Activated naive CD4-positive, alpha-beta T cell treated with anti-CD3 and anti-CD28 coated beads, Interleukin-2, amount 10 ng/mL, durations not matched to agents 7 days and 5 days (primary cell): ENCODE measurements at regions not wholly inside any gene's neighbourhood (a gene's known extent, or its start where the extent isn't known, plus 50 kb on each side); places are given as distances from the start of the nearest gene placed in this dataset.
"Not testable (repeated sequence)": the region's sequence is repeated elsewhere in the genome, so short reads cannot be mapped to it uniquely, and the experiment has no call there.

Experiments used
- CTCF ChIA-PET: fragments of 350-600 bp; sonication (Branson Sonifier 250); formaldehyde crosslinking; loops from one replicate; lab custom pipeline; 2021; ENCODE audit warnings: antibody characterized with exemption; lab: Charles Lee
- DNase-seq: peaks from one replicate; pipeline ENCODE4 v3.0.0-alpha.2; 2020
- H3K27ac Mint-ChIP-seq: one replicate; pipeline ENCODE4 v1.8.0; 2021; ENCODE audit warnings: mild to moderate bottlenecking, moderate library complexity, mixed read lengths
- H3K27me3 Mint-ChIP-seq: one replicate; pipeline ENCODE4 v1.8.0; 2021; ENCODE audit warnings: mild to moderate bottlenecking, mixed read lengths
- H3K36me3 Mint-ChIP-seq: one replicate; pipeline ENCODE4 v1.8.0; 2021; ENCODE audit warnings: mixed read lengths
- H3K4me1 Mint-ChIP-seq: one replicate; pipeline ENCODE4 v1.8.0; 2021; ENCODE audit warnings: mixed read lengths
- H3K4me3 Mint-ChIP-seq: one replicate; pipeline ENCODE4 v1.8.0; 2021; ENCODE audit warnings: mild to moderate bottlenecking, moderate library complexity, mixed read lengths
- H3K9me3 Mint-ChIP-seq: one replicate; pipeline ENCODE4 v1.8.0; 2021; ENCODE audit warnings: mixed read lengths

DNA sequence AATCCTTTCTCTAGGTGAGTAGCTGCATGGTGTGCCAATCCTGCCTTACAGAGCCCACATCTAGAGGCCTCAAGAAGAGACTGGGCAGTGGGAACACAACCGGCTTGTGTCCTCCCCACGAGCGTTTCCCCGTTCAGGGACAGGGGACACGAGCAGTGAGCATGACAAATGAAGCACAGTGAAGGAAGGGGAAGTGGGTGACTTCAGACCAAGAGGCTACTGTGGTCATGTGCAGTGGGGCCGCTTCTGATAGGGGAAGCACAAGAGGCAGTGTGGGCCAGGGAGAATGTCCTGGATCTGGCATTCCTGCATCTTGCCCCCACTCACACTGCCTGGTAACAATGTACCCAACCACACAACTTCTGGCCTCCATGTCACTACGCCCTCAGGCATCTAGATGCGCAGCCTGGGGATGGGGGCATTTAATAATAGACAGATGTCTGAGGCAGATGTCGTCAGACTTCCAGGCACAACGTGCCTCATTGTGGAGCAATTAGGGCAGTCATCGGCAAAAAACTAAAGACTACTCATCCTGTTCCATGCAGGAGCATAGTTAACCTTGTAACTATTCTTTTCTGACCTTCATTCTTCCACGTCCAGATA is 155.6 kb upstream of the NBPF11 start:
- Mint-ChIP-seq H3K4me3 (no peak overlapping the region), H3K36me3 (peaks cover 3% of the 10 kb centered on the region), H3K4me1 (peaks cover 43% of the 10 kb centered on the region), H3K9me3 (peaks cover 10% of the 10 kb centered on the region), H3K27ac (no peak overlapping the region), H3K27me3 (peaks cover 75% of the 10 kb centered on the region)
- CTCF ChIA-PET = no interaction called here
- DNase-seq = no peak

DNA sequence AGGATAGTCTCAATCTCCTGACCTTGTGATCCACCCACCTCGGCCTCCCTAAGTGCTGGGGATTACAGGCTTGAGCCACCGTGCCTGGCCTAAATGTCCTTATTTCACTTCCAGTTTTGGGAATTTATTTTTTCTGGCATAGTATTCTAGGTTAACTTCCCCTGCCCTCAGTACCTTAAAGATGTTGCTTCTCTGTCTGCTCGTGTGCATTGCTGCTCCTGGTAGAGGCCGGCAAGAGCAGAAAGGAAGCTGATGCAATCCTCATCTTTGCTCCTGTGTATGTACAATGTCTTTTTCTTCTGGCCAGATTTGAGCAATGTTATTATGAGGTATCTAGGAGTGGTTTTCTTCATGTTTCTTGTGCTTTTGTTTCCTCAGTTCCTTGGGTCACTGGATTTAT is 152.9 kb upstream of the NBPF11 start:
- H3K27ac Mint-ChIP-seq = peak overlapping the region; percentile 25
- H3K36me3 Mint-ChIP-seq, CTCF ChIA-PET, H3K9me3 Mint-ChIP-seq, DNase-seq: not testable (repeated sequence)
- H3K4me1 Mint-ChIP-seq = peaks cover 28% of the 10 kb centered on the region
- H3K4me3 Mint-ChIP-seq = peak overlapping the region; percentile 11
- H3K27me3 Mint-ChIP-seq = peaks cover 58% of the 10 kb centered on the region

DNA sequence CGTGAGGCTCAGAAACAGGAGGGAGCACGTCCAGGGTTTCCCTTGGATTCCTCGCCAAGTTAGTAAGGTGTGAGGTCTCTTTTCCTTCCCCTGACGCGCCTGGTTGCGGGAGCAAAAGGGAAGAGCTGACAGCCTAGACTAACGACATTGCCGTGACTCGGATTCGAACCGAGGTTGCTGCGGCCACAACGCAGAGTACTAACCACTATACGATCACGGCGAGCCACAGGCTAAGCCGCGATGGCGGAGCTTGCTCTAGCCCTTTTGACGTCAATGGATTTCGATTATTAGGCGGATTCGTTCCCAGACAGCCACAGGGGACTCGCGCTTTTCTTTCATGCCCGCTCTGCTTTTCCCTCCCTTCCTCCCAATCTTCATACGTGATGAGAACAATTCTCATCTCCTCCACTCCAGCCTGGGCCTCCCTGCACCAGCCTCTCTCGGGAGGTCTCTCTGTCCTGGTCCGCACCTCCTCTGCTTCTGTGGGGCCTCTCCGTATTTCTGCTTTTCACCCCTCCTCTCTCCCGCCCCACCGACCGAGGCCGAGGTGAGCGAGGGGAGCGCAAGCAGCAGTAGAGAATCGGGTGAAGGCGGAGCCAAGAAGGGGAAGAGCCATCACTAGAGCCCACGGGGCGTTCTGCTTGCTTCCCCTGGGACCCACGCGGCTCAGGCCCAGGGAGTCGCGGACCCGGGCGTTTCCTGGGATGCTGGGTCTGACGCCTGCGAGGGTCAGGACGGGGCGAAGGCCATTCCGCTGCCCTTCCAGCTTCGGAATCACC is 150.7 kb upstream of the NBPF11 start:
- peaks cover 40% of the 10 kb centered on the region for H3K27me3 Mint-ChIP-seq
- DNase-seq = peak; percentile 28
- CTCF ChIA-PET = interaction anchor here (0.6 to 1.0 kb wide), 2 partner anchors 30 to 70 kb away, joined by 3 to 4 read pairs; no protein-coding TSS in a partner anchor
- not testable (repeated sequence) for H3K9me3 Mint-ChIP-seq, H3K27ac Mint-ChIP-seq, H3K36me3 Mint-ChIP-seq
- H3K4me1 Mint-ChIP-seq = peaks cover 28% of the 10 kb centered on the region
- H3K4me3 Mint-ChIP-seq = peak overlapping the region; percentile 52

DNA sequence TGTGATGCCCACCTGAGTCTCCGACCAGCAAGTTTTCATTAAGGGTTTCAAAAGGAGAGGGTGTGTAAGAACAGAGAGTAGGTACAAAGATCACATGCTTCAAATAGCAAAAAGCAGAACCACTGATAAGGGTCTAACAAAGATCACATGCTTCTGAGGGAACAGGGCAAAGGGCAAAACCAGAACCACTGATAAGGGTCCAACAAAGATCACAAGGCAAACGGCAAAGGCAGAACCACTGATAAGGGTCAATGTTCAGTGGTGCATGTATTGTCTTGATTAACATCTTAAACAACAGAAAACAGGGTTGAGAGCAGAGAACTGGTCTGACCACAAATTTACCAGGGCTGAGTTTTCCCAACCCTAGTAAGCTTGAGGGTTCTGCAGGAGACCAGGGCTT is 145.8 kb upstream of the NBPF11 start:
- H3K4me3 Mint-ChIP-seq, H3K36me3 Mint-ChIP-seq, DNase-seq, H3K9me3 Mint-ChIP-seq, H3K27ac Mint-ChIP-seq, H3K4me1 Mint-ChIP-seq, CTCF ChIA-PET: not testable (repeated sequence)
- peaks cover 21% of the 10 kb centered on the region for H3K27me3 Mint-ChIP-seq

DNA sequence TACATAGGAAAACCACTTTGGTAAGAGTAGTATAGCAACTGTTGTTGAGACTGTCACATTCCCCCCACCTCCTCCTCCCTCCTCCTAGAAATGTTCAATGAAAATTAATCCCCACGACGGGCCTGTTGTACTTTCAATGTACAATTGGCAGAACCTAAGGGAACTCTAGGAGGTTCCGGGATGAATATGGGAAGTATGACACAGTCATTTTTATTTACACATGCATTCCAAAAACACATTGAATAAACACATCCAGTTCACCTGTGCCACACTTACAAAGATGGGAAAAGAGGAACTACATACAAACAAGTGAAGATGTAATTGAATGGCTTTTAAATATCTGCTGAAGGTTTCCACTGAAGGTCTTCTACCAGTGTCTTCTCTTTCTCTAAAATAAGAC is 144.4 kb upstream of the NBPF11 start:
- no peaks in the 10 kb centered on the region for H3K36me3 Mint-ChIP-seq
- H3K27me3 Mint-ChIP-seq = peaks cover 21% of the 10 kb centered on the region
- peaks cover 3% of the 10 kb centered on the region for H3K9me3 Mint-ChIP-seq
- CTCF ChIA-PET = no interaction called here
- no peak for DNase-seq
- H3K4me1 Mint-ChIP-seq = no peaks in the 10 kb centered on the region
- no peak overlapping the region for H3K27ac Mint-ChIP-seq
- no peak overlapping the region for H3K4me3 Mint-ChIP-seq

DNA sequence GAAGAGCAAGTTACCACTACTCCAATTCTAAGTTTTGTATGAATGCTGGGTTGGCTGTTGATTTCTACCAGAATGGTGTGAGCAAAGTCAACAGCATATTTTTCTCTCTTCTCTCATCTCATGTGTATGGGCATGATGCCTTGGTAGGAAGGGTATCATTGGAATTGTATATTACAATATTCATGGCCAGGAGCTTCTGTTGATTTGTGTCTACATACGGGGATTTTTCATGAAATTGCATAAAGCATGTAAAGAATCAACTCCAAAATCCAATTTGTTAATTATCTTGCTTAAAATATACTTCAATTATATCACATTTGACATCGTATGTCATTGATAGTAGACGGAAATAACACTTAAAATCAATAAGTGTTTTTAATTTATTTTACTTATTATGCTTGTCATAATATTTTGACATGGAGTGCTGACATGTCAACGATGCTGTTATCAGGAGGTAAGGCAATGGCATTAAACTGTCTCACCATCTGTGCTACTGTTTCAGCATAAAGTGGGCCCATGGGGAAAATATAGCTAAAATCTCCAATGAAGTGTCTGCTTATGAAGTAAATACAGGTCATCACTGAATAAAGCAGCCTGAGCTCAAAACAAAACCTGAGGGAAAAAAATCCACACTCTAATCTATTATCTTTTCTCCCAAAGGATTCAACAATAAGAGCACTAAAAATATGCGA is 142.2 kb upstream of the NBPF11 start:
- H3K27ac Mint-ChIP-seq = no peak overlapping the region

DNA sequence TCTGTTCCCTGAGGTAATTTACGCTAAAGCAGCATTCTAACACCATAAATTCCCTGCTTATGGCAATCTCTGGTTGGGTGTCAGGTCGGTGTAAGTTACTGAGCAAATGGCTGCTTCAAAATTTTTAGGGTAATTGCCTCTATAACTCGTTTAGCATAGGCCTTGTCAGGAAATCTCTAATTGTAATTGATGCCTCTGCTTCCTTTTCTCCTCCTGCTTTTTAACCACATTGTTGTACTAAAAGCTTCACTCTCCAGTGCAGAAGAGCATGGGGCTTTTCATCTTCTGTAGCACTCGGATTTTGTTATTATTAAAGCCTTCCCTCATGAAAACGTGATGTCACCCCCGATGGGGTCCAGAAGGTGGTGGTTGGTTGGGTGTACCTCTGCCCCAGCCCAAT is 141.6 kb upstream of the NBPF11 start:
- CTCF ChIA-PET = no interaction called here
- H3K4me1 Mint-ChIP-seq = no peaks in the 10 kb centered on the region
- no peaks in the 10 kb centered on the region for H3K36me3 Mint-ChIP-seq
- H3K27me3 Mint-ChIP-seq = peaks cover 21% of the 10 kb centered on the region
- no peak for DNase-seq
- H3K27ac Mint-ChIP-seq = no peak overlapping the region
- no peak overlapping the region for H3K4me3 Mint-ChIP-seq
- H3K9me3 Mint-ChIP-seq = peaks cover 3% of the 10 kb centered on the region

More for the DNA sequence above, 142.2 kb upstream of the NBPF11 start:
- no peak for DNase-seq
- Mint-ChIP-seq H3K9me3 (peaks cover 3% of the 10 kb centered on the region), H3K4me3 (no peak overlapping the region), H3K4me1 (no peaks in the 10 kb centered on the region), H3K36me3 (no peaks in the 10 kb centered on the region), H3K27me3 (peaks cover 21% of the 10 kb centered on the region)
- CTCF ChIA-PET = no interaction called here

DNA sequence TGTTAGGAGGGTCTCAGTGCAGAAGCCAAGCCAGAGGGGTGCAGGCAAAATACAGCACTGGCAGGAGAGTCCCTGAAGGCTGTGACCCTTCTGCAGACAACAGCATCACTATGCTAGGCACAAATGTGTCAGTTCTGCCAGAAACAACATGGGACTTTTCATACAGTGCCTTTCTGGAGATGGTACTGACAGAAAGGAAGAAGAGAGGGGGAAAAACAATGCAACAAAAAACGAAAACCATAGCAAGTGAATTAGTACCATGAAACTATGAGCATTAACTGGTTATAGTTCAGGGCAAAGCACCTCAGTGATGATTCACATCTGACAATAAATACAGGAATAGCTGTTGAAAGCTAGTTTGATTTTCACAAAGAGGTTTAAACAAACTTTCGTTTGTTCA is 140.8 kb upstream of the NBPF11 start:
- Mint-ChIP-seq H3K4me3 (no peak overlapping the region), H3K36me3 (no peaks in the 10 kb centered on the region), H3K9me3 (peaks cover 3% of the 10 kb centered on the region), H3K27me3 (peaks cover 27% of the 10 kb centered on the region), H3K4me1 (no peaks in the 10 kb centered on the region), H3K27ac (no peak overlapping the region)
- DNase-seq = no peak
- CTCF ChIA-PET = no interaction called here

DNA sequence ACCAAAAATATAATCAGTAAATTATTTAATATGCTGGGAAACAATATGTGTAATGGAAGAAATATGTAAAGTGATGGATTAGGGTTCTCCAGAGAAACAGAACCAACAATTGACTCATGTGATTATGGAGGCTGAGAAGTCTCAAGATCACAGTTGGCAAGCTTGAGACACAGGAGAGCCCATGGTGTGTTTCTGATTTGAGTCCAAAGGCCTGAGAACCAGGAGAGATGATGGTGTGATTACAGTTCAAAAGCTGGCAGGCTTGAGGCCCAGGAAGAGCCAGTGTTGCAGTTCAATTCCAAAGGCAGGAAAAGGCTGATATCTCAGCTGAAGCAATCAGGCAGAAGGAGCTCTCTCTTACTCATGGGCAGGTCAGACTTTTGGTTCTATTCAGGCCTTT is 138.8 kb upstream of the NBPF11 start:
- Mint-ChIP-seq H3K36me3 (no peaks in the 10 kb centered on the region), H3K4me1 (no peaks in the 10 kb centered on the region), H3K27ac (no peak overlapping the region), H3K9me3 (no peaks in the 10 kb centered on the region), H3K4me3 (no peak overlapping the region), H3K27me3 (peaks cover 26% of the 10 kb centered on the region)
- CTCF ChIA-PET = no interaction called here
- no peak for DNase-seq

DNA sequence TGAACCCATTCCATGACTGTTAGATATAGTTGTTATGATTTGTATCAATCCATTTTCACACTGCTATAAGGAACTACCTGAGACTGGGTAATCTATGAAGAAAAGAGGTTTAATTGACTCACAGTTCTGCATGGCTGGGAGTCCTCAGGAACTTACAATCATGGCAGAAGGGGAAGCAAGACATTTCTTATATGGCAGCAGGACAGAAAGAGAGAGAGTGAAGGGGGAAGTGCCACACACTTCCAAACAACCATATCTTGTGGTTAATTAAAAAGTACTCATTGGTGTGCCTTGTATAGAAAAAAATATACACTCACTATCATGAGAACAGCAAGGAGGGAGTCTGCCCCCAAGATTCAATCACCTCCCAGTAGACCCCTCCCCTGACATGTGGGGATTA is 137.6 kb upstream of the NBPF11 start:
- peaks cover 23% of the 10 kb centered on the region for H3K27me3 Mint-ChIP-seq
- no peak overlapping the region for H3K27ac Mint-ChIP-seq
- H3K4me1 Mint-ChIP-seq = no peaks in the 10 kb centered on the region
- H3K4me3 Mint-ChIP-seq = no peak overlapping the region
- H3K36me3 Mint-ChIP-seq = no peaks in the 10 kb centered on the region
- no peaks in the 10 kb centered on the region for H3K9me3 Mint-ChIP-seq
- DNase-seq = no peak
- CTCF ChIA-PET = no interaction called here

DNA sequence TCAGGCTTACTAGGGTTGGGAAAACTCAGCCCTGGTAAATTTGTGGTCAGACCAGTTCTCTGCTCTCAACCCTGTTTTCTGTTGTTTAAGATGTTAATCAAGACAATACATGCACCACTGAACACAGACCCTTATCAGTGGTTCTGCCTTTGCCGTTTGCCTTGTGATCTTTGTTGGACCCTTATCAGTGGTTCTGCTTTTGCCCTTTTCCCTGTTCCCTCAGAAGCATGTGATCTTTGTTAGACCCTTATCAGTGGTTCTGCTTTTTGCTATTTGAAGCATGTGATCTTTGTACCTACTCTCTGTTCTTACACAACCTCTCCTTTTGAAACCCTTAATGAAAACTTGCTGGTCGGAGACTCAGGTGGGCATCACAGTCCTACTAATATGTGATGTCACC is 133.9 kb upstream of the NBPF11 start:
- H3K27ac Mint-ChIP-seq, H3K9me3 Mint-ChIP-seq, CTCF ChIA-PET, H3K4me1 Mint-ChIP-seq, DNase-seq, H3K36me3 Mint-ChIP-seq, H3K4me3 Mint-ChIP-seq: not testable (repeated sequence)
- peaks cover 23% of the 10 kb centered on the region for H3K27me3 Mint-ChIP-seq

DNA sequence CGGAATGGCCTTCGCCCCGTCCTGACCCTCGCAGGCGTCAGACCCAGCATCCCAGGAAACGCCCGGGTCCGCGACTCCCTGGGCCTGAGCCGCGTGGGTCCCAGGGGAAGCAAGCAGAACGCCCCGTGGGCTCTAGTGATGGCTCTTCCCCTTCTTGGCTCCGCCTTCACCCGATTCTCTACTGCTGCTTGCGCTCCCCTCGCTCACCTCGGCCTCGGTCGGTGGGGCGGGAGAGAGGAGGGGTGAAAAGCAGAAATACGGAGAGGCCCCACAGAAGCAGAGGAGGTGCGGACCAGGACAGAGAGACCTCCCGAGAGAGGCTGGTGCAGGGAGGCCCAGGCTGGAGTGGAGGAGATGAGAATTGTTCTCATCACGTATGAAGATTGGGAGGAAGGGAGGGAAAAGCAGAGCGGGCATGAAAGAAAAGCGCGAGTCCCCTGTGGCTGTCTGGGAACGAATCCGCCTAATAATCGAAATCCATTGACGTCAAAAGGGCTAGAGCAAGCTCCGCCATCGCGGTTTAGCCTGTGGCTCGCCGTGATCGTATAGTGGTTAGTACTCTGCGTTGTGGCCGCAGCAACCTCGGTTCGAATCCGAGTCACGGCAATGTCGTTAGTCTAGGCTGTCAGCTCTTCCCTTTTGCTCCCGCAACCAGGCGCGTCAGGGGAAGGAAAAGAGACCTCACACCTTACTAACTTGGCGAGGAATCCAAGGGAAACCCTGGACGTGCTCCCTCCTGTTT is 128.9 kb upstream of the NBPF11 start:
- DNase-seq, H3K9me3 Mint-ChIP-seq, H3K27ac Mint-ChIP-seq, H3K36me3 Mint-ChIP-seq, CTCF ChIA-PET: not testable (repeated sequence)
- peaks cover 34% of the 10 kb centered on the region for H3K27me3 Mint-ChIP-seq
- H3K4me1 Mint-ChIP-seq = peaks cover 19% of the 10 kb centered on the region
- H3K4me3 Mint-ChIP-seq = peak overlapping the region; percentile 78

DNA sequence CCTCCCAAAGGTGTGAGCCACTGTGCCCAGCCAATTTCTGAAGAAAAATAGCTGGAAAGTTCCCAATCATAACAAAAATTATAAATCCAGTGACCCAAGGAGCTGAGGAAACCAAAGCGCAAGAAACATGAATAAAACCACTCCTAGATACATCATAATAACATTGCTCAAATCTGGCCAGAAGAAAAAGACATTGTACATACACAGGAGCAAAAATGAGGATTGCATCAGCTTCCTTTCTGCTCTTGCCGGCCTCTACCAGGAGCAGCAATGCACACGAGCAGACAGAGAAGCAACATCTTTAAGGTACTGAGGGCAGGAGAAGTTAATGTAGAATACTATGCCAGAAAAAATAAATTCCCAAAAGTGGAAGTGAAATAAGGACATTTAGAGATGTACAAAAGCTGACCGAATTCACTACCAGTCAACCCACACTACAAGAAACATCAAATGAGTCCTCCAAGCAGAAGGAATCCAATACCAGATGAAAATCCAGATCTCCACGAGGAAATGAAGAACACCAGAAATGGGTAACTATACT is 127.0 kb upstream of the NBPF11 start:
- DNase-seq, H3K9me3 Mint-ChIP-seq, H3K4me3 Mint-ChIP-seq, H3K36me3 Mint-ChIP-seq, CTCF ChIA-PET, H3K27ac Mint-ChIP-seq: not testable (repeated sequence)
- Mint-ChIP-seq H3K4me1 (peaks cover 19% of the 10 kb centered on the region), H3K27me3 (peaks cover 51% of the 10 kb centered on the region)

DNA sequence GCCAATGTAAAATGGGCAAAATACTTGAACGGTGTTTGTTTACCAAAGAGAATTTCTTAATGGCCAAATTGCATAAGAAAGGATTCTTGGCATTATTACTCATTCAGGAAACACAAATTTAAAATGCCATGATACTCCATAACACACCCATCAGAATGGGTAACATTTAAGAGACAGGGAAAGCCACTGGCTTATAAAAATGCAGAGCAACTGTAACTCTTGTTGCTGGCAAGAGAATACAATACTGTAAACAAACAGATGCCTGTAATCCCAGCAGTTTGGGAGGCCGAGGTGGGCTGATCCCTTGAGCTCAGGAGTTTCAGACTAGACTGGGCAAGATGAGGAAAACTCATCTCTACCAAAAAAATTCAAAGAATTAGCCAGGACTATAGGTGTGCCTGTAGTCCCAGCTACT is 125.8 kb upstream of the NBPF11 start:
- H3K4me3 Mint-ChIP-seq, H3K36me3 Mint-ChIP-seq, DNase-seq, H3K9me3 Mint-ChIP-seq, H3K27ac Mint-ChIP-seq, CTCF ChIA-PET: not testable (repeated sequence)
- H3K27me3 Mint-ChIP-seq = peaks cover 61% of the 10 kb centered on the region
- H3K4me1 Mint-ChIP-seq = peaks cover 19% of the 10 kb centered on the region
